ENCODE measurements at regions not wholly inside any gene's neighbourhood (a gene's known extent, or its start where the extent isn't known, plus 50 kb on each side); places are given as distances from the start of the nearest gene placed in this dataset.

GRCh38 chr17:33352526-33352925 is 59.4 kb upstream of the ASIC2 start:
- DNase-seq = no peak

DNA sequence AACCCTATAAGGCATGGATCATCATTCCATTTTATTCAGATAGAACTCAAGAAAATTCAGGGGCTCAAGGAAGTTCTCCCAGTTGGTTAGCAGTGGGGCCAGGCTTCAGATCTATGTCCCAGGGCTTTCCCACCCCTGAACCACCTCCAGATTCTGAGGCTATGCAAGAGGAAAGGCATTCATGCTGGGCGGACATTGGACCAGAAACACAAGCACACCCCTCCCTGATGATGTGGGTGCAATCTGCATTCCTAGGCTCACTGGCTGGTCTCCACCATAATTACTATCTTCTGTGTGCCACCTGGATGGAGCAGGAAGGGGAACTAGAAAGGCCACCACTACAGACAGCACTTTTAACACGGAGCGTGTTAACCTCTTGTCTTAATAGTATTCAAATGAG is 63.2 kb upstream of the ASIC2 start:
- DNase-seq = no peak

GRCh38 chr17:33363475-33363874 is 70.4 kb upstream of the ASIC2 start:
- no peak for DNase-seq

GRCh38 chr17:33366960-33367359 is 73.9 kb upstream of the ASIC2 start:
- no peak for DNase-seq

- DNase-seq = no peak
Measured at GRCh38 chr17:33369149-33369548, 76.1 kb upstream of the ASIC2 start.

- DNase-seq = no peak
Measured at GRCh38 chr17:33369876-33370275, 76.8 kb upstream of the ASIC2 start.

- no peak for DNase-seq
Measured at GRCh38 chr17:33370401-33370800, 77.3 kb upstream of the ASIC2 start.

DNA sequence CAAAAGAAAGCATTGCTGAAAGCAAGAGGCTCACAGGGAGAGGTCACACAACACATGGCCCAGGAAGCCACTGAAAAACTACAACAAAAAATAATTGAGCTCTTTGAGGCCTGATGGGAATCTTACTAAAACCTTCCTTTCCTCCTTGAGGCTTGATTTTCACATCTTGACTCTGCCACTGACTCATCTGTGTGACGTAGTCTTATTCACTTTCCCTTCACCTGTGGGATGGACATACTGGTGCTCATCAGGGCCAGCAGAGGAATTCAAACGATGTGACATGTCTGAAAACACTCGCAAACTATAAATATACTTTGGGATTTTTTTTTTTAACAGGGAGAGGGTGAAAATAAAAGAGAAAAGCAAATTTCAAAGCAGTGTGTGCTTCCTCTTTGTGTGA is 78.3 kb upstream of the ASIC2 start:
- DNase-seq = no peak

DNA sequence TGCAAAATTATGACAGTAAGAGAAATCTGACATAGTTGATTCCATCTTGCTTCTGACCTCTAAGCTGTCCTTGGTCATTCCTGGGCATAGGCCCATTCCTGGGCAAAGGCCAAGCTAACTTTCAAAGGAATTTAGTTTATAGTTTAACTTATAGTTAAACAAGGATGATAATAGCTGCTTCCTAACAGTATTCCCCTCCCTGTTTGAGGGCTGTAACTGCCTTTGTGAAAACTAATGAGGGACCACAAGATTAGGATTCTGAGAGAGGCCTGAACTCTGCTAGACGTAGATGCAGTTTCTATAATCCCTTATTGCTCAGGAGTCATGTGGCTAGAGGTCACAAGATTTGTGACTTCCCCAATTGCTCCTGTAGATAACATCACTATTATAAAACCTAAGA is 80.2 kb upstream of the ASIC2 start:
- peak; percentile 14 for DNase-seq

DNA sequence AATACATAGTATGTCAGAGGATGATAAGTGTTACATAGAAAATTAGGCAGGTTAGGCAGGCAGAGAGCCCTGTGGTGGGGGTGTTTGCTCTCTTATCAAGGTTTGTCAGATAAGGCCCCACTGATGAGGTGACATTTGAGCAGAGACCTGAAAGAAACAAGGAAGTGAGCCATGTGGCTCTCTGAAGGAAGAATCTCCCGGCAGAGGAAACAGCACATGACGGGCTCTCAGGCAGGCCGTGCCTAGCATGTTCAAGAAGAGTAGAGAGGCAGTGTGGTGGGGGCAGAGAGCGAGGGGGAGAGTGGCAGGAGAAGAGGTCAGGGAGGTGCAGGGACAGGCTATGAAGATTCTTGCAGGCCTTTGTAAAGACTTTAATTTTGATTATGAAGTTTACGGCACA is 82.0 kb upstream of the ASIC2 start:
- DNase-seq = peak; percentile 8

GRCh38 chr17:33375783-33376182 is 82.7 kb upstream of the ASIC2 start:
- DNase-seq = no peak

- DNase-seq = peak; percentile 10
Measured at GRCh38 chr17:33377837-33378595, 84.9 kb upstream of the ASIC2 start.

DNA sequence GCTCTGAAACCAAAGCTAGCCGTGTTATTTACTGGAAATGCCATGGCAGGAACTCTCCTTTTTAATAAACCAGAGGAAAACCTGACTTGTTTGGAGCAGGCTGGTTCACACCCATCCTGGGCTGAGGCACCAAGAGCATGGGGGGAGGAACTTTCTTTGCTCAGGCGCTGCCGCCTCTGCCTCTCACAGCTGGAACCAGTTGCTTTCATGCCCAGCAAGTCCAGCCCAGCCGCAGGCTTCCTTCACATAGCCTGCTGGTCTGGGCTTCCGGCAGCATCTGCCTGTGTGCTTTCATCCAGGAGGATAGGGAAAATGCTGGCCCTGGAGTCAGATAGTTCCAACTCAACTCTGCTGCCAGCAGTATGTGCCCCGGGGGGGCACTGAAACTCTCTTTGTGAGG is 88.1 kb upstream of the ASIC2 start:
- DNase-seq = no peak

DNA sequence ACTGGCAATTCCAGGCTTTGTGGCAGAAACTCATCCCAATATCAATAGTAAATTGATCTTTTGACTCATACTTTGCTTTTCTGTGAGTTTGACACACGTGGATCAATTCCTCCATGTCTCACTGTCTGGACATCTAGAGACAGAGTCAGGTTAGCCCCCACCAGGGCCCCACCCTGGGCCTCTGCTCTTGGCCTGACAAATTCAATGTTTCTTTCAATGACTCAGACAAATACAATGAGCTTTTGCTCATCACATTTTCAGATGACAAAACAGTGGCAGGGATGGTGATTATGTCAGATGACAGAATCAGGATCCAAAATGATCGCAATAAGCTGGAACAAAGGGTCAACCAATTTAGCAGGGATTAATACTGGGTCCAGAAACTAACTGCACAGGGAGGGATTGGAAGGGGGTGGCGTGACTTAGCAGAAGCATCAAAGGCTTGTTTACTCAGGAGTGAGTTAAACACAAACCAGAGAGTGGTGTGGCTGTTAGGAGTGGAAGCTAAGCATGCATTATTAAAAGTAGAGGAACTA is 90.5 kb upstream of the ASIC2 start:
- DNase-seq = no peak

GRCh38 chr17:33385133-33385532 is 92.0 kb upstream of the ASIC2 start:
- peak; percentile 4 for DNase-seq

GRCh38 chr17:33385713-33386112 is 92.6 kb upstream of the ASIC2 start:
- DNase-seq = no peak

DNA sequence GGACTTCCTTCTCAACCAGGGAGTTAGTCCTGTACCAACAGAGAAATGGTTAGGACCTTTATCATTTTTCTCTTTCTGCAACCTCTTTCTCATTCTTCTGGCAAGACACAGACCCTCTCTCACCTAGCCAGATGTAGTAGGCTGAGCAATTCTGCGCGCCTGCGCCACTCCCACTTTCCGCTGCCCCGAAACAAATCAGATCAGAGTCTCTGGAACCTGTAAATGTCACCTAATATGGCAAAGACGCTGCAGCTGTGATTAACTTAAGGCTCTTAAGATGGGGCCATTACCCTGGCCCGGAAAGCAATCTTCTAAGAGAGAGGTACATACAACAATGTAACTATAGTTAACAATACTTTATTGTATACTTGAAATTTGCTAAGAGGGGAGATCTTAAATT is 94.3 kb upstream of the ASIC2 start:
- DNase-seq = no peak

- no peak for DNase-seq
Measured at GRCh38 chr17:33389504-33390135, 96.5 kb upstream of the ASIC2 start.

DNA sequence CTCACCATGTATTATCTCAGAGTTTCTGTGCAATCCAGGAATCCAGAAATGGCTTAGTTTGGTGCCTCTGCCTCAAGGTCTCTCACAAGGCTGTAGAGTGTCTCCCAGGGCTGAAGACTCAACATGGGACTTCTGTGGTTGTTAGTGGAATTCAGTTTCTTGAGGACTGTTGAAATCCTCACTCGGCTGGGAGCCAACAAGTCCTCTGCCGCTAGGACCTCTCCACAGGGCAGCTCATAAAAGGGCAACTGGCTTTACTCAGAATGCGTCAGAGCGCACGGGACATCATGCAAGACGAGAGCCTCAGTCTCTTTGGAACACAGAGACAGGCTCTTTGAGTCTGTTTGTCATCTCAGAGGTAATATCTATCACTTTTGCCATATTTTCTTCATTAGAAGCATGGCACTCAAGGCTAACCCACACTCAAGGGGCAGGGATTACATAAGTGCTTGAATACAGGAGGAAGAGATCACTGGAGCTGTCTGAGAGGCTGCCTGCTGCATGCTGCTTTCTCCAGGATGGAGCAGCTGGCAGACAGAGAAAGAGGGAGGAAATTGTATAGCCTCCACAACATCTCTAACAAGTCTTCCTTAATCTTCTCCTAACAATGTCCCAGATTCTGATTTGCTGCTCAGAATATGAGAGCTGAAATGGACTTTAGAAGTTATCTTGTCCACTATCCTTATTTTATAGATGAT is 97.5 kb upstream of the ASIC2 start:
- DNase-seq = no peak

- no peak for DNase-seq
Measured at GRCh38 chr17:33396818-33397217, 103.7 kb upstream of the ASIC2 start.

- DNase-seq = no peak
Measured at GRCh38 chr17:33398386-33398785, 105.3 kb upstream of the ASIC2 start.

- no peak for DNase-seq
Measured at GRCh38 chr17:33401249-33401648, 108.2 kb upstream of the ASIC2 start.

DNA sequence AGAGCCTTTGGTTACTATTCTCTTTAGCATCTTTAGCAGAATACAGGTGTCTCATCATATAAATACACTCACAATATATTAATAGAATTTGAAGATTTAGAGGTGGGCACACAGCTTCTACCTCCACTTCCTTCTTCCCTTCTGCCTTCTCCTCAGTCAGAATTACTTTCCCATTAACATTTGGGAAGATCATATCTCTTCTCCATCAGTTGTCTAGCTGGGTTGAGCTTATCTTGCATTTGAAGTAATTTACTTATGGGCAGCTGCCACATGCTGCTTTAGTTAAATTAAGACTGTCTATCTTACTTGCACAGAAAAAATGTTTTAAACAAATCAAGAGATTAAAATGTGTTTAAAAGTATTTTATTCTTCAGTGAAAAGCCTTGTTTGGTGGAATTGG is 110.1 kb upstream of the ASIC2 start:
- no peak for DNase-seq
